ENCODE measurements at regions not wholly inside any gene's neighbourhood (a gene's known extent, or its start where the extent isn't known, plus 50 kb on each side); places are given as distances from the start of the nearest gene placed in this dataset.

- TF ChIP-seq CTCF (IDR thresholded peaks at IDR 0.05; ENCODE audit: insufficient read depth, low read length), result no peak
- no peak for TF ChIP-seq POLR2AphosphoS5 (IDR thresholded peaks at IDR 0.05; ENCODE audit: low read depth)
- TF ChIP-seq REST (IDR thresholded peaks at IDR 0.05; ENCODE audit: insufficient replicate concordance, low read depth), result no peak
- no peak for TF ChIP-seq SPI1 (IDR thresholded peaks at IDR 0.05; ENCODE audit: borderline replicate concordance, low read depth)
- no peak for TF ChIP-seq GABPA (IDR thresholded peaks at IDR 0.05; ENCODE audit: low read depth)
- DNase-seq (ENCODE audit: low read depth in 1 of 2, low spot score in 1 of 2), result no peak
Observed at GRCh38 chr4:96946552-96946951, 1106.7 kb downstream of the PDHA2 start.

GRCh38 chr4:96952610-96953009 lies 1112.7 kb downstream of the PDHA2 start:
- Histone ChIP-seq H3K27ac (replicated peaks) (no peak overlapping the region), H3K4me3 (replicated peaks; ENCODE audit: insufficient read depth, low read length) (no peak overlapping the region)
- TF ChIP-seq CTCF (IDR thresholded peaks at IDR 0.05; ENCODE audit: insufficient read depth, low read length), result no peak
- no peak for TF ChIP-seq GABPA (IDR thresholded peaks at IDR 0.05; ENCODE audit: low read depth)
- no peak for TF ChIP-seq REST (IDR thresholded peaks at IDR 0.05; ENCODE audit: insufficient replicate concordance, low read depth)
- no peak for TF ChIP-seq SPI1 (IDR thresholded peaks at IDR 0.05; ENCODE audit: borderline replicate concordance, low read depth)
- no peak for TF ChIP-seq POLR2AphosphoS5 (IDR thresholded peaks at IDR 0.05; ENCODE audit: low read depth)

More at GRCh38 chr4:96946552-96946951, 1106.7 kb downstream of the PDHA2 start:
- no peak overlapping the region for H3K27ac ChIP-seq (replicated peaks)
- no peaks in the 10 kb centered on the region for H3K27me3 ChIP-seq (ENCODE audit: insufficient read depth, poor library complexity, severe bottlenecking)
- H3K4me3 ChIP-seq (replicated peaks; ENCODE audit: insufficient read depth, low read length), result no peak overlapping the region

GRCh38 chr4:96955226-96955625 lies 1115.3 kb downstream of the PDHA2 start:
- DNase-seq (ENCODE audit: low read depth in 1 of 2, low spot score in 1 of 2), result no peak
- TF ChIP-seq POLR2AphosphoS5 (IDR thresholded peaks at IDR 0.05; ENCODE audit: low read depth) (no peak), REST (IDR thresholded peaks at IDR 0.05; ENCODE audit: insufficient replicate concordance, low read depth) (no peak), GABPA (IDR thresholded peaks at IDR 0.05; ENCODE audit: low read depth) (no peak), SPI1 (IDR thresholded peaks at IDR 0.05; ENCODE audit: borderline replicate concordance, low read depth) (no peak), CTCF (IDR thresholded peaks at IDR 0.05; ENCODE audit: insufficient read depth, low read length) (no peak)
- H3K27me3 ChIP-seq (ENCODE audit: insufficient read depth, poor library complexity, severe bottlenecking), result no peaks in the 10 kb centered on the region
- H3K4me3 ChIP-seq (replicated peaks; ENCODE audit: insufficient read depth, low read length), result no peak overlapping the region
- H3K27ac ChIP-seq (replicated peaks), result no peak overlapping the region

More at GRCh38 chr4:96952610-96953009, 1112.7 kb downstream of the PDHA2 start:
- H3K27me3 ChIP-seq (ENCODE audit: insufficient read depth, poor library complexity, severe bottlenecking), result no peaks in the 10 kb centered on the region
- no peak for DNase-seq (ENCODE audit: low read depth in 1 of 2, low spot score in 1 of 2)

Measured in HL-60 (cell line).